Neural cell (in vitro differentiated cells): ENCODE measurements at regions not wholly inside any gene's neighbourhood (a gene's known extent, or its start where the extent isn't known, plus 50 kb on each side); places are given as distances from the start of the nearest gene placed in this dataset.

Experiments
- CTCF ChIP-seq: fragments of 450-650 bp; IDR thresholded peaks from 2 replicates; pipeline ENCODE4 v1.5.1; 2014; ENCODE audit warnings: antibody characterized with exemption, mild to moderate bottlenecking, moderate library complexity; ENCODE audit not compliant: poor library complexity, severe bottlenecking
- EZH2 ChIP-seq: fragments of 200-600, 300-800 bp; shearing (Covaris generic), sonication (generic); IDR thresholded peaks from 2 replicates; pipeline ENCODE4 v1.6.1; 2014; ENCODE audit warnings: antibody characterized with exemption, low read length, borderline replicate concordance, mild to moderate bottlenecking; ENCODE audit not compliant: insufficient read depth, poor library complexity, severe bottlenecking
- POLR2AphosphoS5 ChIP-seq: IDR thresholded peaks from 2 replicates; pipeline ENCODE4 v1.6.1; 2012
- REST ChIP-seq: IDR thresholded peaks from 2 replicates; pipeline ENCODE4 v1.6.1; 2012; ENCODE audit warnings: borderline replicate concordance
- TAF1 ChIP-seq: IDR thresholded peaks from 2 replicates; pipeline ENCODE4 v1.6.1; 2012; ENCODE audit warnings: low read depth

- no peak for TF ChIP-seq CTCF
- TF ChIP-seq EZH2: no peak
- no peak for TF ChIP-seq REST
- TF ChIP-seq TAF1: no peak
- no peak for TF ChIP-seq POLR2AphosphoS5
These were observed 74.7 kb upstream of the THY1 start for GRCh38 chr11:119497717-119498116.
